GM21717 (cell line): ENCODE measurements at regions not wholly inside any gene's neighbourhood (a gene's known extent, or its start where the extent isn't known, plus 50 kb on each side); places are given as distances from the start of the nearest gene placed in this dataset.

Experiments
- ATAC-seq: cut with Tn5 transposase; IDR thresholded peaks from one replicate; pipeline ENCODE4 v1.9.1; 2021; ENCODE audit warnings: mild to moderate bottlenecking, moderate library complexity; ENCODE audit not compliant: unreplicated experiment

- ATAC-seq, result no peak
Observed at GRCh38 chr10:31720546-31720945, 208.1 kb downstream of the ARHGAP12 start.

- ATAC-seq, result no peak
Observed at GRCh38 chr10:31709476-31709875, 219.2 kb downstream of the ARHGAP12 start.

DNA sequence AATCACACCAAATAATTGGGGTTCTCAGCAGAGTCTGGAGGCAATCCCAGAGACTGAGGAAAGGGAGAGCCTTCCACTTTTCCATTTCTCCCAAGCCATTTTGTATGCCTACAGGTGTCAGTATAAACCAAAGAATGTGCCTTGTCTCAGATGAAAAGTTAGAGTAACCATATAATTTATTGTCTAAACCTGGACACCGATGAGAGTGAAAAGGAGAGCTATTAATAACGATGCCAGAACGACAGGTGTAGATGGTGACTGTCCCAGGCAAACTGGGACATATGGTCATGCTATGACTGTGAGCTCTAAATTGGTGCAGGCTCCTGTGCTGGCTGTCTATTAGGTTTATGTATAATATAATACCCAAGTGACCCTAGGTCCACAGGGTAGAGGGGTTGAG lies 219.6 kb downstream of the ARHGAP12 start:
- no peak for ATAC-seq

DNA sequence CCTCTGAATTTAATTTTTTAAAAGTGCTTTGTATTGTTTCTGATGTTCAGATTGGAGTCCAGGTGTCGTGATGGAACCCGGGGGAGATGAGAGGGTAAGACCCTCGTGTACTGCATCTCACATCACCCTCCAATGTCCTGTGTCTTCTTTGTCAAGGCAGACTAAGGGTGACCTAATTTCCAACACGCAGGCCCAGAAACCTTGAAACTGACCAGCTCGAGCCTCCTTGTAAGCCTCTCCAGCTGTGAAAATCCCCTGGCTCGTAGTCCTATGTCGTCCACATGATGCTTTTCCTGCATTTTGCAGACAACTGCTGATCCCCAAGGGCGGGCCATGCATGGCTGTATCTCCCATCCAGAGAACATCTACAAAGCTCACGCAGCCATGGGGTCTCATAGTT lies 220.2 kb downstream of the ARHGAP12 start:
- ATAC-seq, result no peak

DNA sequence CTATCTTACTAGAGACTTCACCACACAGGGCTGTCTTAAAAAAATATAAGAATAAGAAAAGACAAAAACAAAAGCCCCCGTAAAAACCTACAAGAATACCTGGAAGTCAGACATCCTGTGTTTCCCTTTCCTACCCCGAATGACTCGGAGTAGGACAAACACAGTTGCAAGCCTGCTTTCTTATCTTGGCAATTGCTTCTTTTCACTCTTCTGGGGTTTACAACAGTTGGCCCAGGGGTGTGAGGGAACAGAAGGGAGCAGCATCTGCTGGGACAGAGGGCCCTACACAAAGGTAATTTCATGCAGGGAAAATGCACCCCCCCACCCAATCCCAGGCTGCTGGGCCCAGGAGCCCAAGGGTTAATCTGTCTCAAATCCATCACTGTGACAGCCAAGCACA lies 220.6 kb downstream of the ARHGAP12 start:
- peak; percentile 17 for ATAC-seq

DNA sequence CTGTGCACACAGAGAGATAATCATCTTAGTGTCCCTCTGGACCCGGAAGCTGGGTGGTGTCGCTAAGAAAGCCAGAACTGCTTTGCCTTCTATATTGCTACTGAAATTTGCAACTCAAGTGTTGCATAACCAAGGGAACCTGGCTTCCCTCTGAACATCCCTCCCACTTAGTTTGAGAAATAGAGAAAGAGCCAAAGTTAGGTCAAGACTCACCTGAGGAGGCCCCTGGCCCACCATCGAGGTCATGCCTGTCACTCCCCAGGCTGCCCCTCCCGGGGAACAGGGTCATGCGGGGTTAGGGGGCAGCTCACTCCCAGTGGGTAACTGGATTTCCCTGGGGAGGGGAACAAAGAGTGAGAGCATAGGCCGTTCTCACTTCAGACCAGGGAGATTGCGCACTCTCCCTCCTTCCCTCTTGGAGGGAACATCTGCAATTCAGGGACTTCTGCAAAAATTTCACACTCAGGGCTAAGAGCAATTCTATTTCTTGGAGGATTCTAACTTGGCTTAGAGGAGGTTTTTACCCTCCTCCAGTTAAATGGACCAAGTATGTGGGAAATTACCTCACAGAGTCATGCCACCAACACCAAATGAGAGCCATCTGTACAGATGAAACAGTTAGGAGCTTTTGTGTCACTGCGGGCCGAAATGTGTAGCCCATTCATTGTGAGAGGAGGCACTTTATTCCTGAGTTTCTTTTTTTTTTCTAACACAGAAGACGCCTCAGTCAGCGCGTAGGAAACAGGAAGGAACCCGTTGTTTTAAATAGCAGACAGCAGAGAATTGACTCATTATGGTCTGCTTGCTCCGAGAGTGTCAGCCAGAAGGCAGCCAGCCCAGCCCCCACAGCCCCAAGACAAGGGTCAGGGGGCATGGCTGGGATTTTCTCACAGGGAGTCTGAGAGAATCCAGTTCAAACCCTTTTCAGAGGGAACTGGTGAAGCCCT lies 221.3 kb downstream of the ARHGAP12 start:
- peak; percentile 88 for ATAC-seq

DNA sequence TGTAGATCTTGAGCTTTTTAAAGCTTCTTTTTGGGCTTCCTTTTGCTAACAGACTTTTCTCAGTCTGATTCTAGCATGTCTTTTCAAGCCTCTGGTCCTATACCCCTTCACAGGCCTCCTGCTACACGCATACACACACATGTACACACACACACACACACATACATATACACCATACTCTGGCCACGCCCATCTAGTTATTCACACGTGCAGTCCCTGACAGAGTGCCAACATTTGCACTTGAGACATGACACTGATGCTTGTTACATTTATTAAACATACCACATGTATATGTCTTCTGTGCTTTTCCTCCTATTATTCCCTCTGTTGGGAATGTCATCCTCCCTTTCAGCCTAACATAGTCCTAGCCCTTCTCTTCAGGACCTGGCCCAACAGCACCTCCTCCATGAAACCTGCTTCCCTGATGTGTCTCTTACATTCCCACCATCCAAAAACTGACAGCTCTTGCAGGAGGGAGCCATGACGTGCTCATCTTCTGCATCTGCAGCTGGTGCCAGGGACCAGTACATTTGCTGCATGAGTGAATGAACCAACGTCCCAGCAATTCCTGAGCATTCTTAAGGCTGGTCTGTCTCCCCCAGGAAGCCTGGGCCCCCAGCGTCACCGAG lies 222.1 kb downstream of the ARHGAP12 start:
- no peak for ATAC-seq

- ATAC-seq, result no peak
Observed at GRCh38 chr10:31705136-31705535, 223.5 kb downstream of the ARHGAP12 start.

- ATAC-seq, result no peak
Observed at GRCh38 chr10:31704195-31704594, 224.4 kb downstream of the ARHGAP12 start.

DNA sequence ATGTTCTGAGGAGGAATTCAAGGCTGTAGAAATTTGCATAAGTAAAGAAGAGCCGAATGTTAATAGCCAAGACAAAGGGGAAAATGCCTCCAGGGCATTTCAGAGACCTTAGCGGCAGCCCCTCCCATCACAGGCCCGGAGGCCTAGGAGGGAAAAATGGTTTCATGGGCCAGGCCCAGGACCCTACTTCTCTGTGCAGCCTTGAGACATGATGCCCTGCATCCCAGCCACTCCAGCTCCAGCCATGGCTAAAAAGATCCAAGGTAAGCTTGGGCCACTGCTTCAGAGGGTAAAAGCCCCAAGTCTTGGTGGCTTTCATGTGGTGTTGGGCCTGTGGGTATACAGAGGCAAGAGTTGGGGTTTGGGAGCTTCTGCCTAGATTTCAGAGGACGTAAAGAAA lies 225.7 kb downstream of the ARHGAP12 start:
- no peak for ATAC-seq

DNA sequence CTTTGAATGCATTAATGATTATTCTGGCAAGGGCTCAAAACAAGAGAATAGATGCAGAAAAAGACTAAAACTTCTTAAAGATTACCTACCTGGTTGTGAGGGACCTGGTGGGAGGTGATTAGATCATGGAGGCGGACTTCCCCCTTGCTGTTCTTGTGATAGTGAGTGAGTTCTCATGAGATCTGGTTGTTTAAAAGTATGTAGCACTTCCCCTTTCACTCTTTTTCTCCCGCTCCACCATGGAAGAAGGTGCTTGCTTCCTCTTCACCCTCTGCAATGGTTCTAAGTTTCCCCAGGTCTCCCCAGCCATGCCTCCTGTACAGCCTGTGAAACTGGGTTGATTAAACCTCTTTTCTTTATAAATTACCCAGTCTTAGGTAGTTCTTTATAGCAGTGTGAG lies 226.6 kb downstream of the ARHGAP12 start:
- no peak for ATAC-seq

DNA sequence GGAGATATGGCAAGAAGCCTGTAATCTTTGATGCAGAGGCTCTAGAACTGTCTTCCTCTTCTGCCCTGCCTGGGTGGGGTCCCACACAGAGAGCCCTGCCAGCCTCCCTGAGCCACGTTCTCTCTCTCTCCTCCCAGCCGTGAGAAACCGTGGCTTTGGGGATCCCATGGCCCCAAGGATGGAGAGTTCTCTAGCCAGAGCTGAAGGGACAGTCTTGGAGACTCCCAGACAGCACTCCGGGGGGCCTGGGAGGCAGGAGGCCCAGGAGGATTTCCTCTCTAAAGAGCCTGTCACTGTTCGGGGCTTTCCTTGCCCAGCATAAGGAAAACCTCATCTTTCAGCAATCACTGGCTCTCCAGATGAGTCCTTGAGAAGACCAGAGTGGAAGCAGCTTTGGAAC lies 227.1 kb downstream of the ARHGAP12 start:
- ATAC-seq, result no peak

- ATAC-seq, result no peak
Observed at GRCh38 chr10:31700181-31700611, 228.4 kb downstream of the ARHGAP12 start.

- ATAC-seq, result no peak
Observed at GRCh38 chr10:31698181-31698830, 230.3 kb downstream of the ARHGAP12 start.

DNA sequence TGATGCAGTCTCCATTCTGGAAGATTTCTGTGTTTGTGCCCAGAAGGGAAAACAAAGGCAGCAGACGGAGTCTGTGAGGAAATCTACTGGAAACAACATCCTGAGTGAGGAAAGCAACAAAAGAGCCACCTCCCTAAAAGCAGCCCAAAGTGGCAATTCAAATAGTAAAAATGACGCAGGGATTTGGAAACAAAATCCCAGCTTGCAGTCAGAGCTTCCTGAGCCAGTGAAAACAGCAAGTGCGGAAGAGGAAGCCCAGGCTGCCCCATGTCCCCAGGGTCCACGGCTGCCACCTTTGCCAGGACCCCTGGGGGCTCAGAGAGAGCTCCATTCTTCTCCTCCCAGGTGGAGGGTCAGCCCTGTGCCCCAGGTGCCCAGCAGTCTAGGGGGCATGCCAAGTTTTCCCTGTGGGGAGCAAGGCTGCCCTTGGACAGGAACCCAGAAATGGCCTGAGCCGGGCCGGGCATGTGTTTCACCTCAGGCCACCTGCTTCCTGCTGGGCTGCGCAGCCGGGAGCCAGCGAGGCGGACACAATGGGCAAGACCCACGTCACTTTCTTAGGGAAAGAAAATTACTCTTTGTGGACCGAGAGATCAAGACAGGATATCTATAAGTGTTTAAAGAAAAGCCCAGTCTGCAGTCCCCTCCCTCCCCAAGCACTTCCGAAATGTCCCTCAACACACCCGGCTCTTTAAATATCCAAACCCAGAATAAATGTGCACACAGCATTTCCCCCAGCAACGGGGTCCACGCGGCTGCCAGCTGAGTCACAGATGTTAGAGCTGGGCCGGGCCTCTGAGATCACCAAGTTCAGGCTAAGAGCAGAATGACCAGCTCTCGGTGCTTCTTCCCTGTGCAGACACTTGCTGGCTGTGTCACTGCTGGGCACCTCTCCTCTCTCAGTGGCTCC lies 231.1 kb downstream of the ARHGAP12 start:
- no peak for ATAC-seq

DNA sequence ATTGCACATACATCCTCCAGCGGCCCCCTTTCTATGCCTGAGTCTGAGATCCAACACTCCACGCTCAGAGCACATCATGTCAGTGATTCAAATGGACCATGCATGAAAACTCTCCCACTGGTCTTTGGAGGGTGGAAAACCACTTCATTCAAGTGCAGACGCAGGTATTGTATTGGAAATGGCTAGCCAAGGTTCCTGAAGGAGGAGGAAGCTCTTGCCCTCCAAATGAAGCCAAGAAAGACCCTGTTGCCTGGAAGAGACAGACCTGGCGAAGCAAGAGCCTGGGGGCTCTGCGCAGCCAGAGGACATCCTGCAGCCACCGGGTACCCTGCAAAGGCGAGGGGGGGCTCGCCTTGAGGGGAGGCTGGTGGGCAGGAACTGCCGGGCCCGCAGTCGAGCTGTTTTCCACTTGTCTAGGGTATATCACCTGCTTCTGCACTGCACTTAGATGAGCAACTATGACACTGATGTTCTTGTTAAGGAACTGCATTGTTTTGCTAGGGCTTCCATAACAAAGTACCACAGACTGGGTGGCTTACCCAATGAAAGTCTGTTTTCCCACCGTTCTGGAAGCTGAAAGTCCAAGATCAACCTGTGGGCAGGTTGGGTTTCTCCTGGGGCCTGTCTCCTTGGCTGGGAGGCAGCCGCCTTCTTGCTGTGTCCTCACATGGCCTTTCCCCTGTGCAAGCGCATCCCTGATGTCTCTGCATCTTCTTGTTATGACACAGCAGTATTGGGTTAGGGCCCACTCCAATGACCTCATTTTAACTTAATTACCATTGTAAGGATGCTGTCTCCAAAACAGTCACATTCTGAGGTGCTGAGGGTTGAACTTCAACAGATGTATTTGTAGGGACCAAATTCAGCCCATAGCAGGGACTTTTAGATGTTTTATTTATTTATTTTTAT lies 233.4 kb downstream of the ARHGAP12 start:
- ATAC-seq, result no peak

DNA sequence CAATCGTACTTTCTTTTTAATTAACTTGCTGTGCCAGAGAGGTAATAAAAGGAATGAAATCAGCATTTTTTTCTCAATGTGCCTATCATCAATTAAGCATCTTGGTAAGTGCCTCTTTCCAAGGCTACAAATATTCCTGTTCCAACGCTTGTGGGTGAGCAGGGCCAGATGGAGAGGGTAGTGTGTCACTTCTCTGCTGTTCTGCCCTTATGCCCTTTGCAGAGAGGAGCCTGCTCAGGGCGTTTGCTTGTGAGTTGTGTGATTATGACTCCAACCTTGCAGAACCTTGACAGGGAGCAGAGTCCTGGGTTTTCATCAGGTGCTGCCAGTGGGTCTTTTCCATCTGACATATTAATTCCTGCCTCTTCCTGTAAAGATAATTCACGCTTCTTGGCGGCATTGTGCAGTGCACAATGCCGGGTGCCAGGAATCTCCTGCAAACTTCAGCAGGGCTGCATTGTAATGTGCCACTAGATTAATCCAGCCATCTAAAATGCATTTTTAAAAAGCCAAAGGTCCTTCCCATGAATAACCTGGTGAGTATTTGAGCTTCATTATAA lies 234.4 kb downstream of the ARHGAP12 start:
- ATAC-seq, result no peak

GRCh38 chr10:31693491-31693890 lies 235.1 kb downstream of the ARHGAP12 start:
- no peak for ATAC-seq

DNA sequence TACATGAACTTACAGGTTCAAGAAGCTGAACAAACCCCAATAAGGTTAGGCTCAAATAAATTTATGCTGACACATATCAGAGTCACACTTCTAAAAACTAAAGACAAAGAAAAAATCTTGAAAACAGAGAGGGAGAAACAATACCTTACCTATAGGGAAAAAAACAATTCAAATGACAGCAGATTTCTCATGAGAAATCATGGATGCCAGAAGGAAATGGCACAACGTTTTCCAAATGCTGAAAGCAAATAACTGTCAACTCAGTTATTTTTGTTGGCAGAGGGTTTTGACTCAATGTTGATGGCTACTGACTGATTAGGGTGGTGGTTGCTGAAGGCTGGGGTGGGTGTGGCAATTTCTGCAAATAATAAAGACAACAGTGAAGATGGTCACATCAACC lies 239.4 kb downstream of the ARHGAP12 start:
- no peak for ATAC-seq
